ENCODE measurements at regions not wholly inside any gene's neighbourhood (a gene's known extent, or its start where the extent isn't known, plus 50 kb on each side); places are given as distances from the start of the nearest gene placed in this dataset.

- no peak for TF ChIP-seq CTCF (IDR thresholded peaks at IDR 0.05; ENCODE audit: borderline replicate concordance, extremely low read depth, insufficient read depth)
- no peak overlapping the region for H3K9ac ChIP-seq (ENCODE audit: low read length in 3 of 3)
- no peaks in the 10 kb centered on the region for H3K4me1 ChIP-seq (ENCODE audit: control insufficient read depth in 2 of 3, insufficient read depth in 2 of 3, low read depth in 1 of 3, low read length in 3 of 3)
- no peak for FAIRE-seq
- H3K27ac ChIP-seq (ENCODE audit: low read depth in 2 of 2, low read length in 2 of 2): no peak overlapping the region
- H3K36me3 ChIP-seq (ENCODE audit: control insufficient read depth in 2 of 3, insufficient read depth in 3 of 3, low read length in 3 of 3): no peaks in the 10 kb centered on the region
- H3K9me3 ChIP-seq (ENCODE audit: control insufficient read depth in 2 of 3, insufficient read depth in 1 of 3, low read length in 3 of 3): peaks cover 0 to 8% (median 0%) of the 10 kb centered on the region in 3 donors
- no peaks in the 10 kb centered on the region for H3K27me3 ChIP-seq (ENCODE audit: control insufficient read depth, insufficient read depth, low read length)
- H3K4me3 ChIP-seq (ENCODE audit: low read length in 3 of 3): no peak overlapping the region
- peak in 1 of 5 donors; percentile 21 for DNase-seq
- intact Hi-C loops (cut with DNase I): no loop called here
These were observed 161.5 kb upstream of the STXBP5 start for GRCh38 chr6:147042679-147043078.

GRCh38 chr6:147043994-147044477, 160.2 kb upstream of the STXBP5 start:
- no peaks in the 10 kb centered on the region for H3K27me3 ChIP-seq (ENCODE audit: control insufficient read depth, insufficient read depth, low read length)
- no peaks in the 10 kb centered on the region for H3K4me1 ChIP-seq (ENCODE audit: control insufficient read depth in 2 of 3, insufficient read depth in 2 of 3, low read depth in 1 of 3, low read length in 3 of 3)
- intact Hi-C loops (cut with DNase I): no loop called here
- H3K9ac ChIP-seq (ENCODE audit: low read length in 3 of 3): no peak overlapping the region
- TF ChIP-seq CTCF (IDR thresholded peaks at IDR 0.05; ENCODE audit: borderline replicate concordance, extremely low read depth, insufficient read depth): no peak
- DNase-seq (no peak), FAIRE-seq (no peak)
- H3K9me3 ChIP-seq (ENCODE audit: control insufficient read depth in 2 of 3, insufficient read depth in 1 of 3, low read length in 3 of 3): peaks cover 0 to 8% (median 0%) of the 10 kb centered on the region in 3 donors
- no peak overlapping the region for H3K27ac ChIP-seq (ENCODE audit: low read depth in 2 of 2, low read length in 2 of 2)
- H3K4me3 ChIP-seq (ENCODE audit: low read length in 3 of 3): no peak overlapping the region
- no peaks in the 10 kb centered on the region for H3K36me3 ChIP-seq (ENCODE audit: control insufficient read depth in 2 of 3, insufficient read depth in 3 of 3, low read length in 3 of 3)

GRCh38 chr6:147046141-147046877, 157.9 kb upstream of the STXBP5 start:
- Histone ChIP-seq H3K36me3 (ENCODE audit: control insufficient read depth in 2 of 3, insufficient read depth in 3 of 3, low read length in 3 of 3) (no peaks in the 10 kb centered on the region), H3K4me3 (ENCODE audit: low read length in 3 of 3) (no peak overlapping the region), H3K9ac (ENCODE audit: low read length in 3 of 3) (no peak overlapping the region), H3K27me3 (ENCODE audit: control insufficient read depth, insufficient read depth, low read length) (no peaks in the 10 kb centered on the region), H3K27ac (ENCODE audit: low read depth in 2 of 2, low read length in 2 of 2) (no peak overlapping the region), H3K9me3 (ENCODE audit: control insufficient read depth in 2 of 3, insufficient read depth in 1 of 3, low read length in 3 of 3) (peaks cover 0 to 8% (median 0%) of the 10 kb centered on the region in 3 donors), H3K4me1 (ENCODE audit: control insufficient read depth in 2 of 3, insufficient read depth in 2 of 3, low read depth in 1 of 3, low read length in 3 of 3) (no peaks in the 10 kb centered on the region)
- no peak for TF ChIP-seq CTCF (IDR thresholded peaks at IDR 0.05; ENCODE audit: borderline replicate concordance, extremely low read depth, insufficient read depth)
- no peak for DNase-seq
- FAIRE-seq: no peak
- intact Hi-C loops (cut with DNase I): no loop called here
